NB4 (cell line): ENCODE measurements at regions not wholly inside any gene's neighbourhood (a gene's known extent, or its start where the extent isn't known, plus 50 kb on each side); places are given as distances from the start of the nearest gene placed in this dataset.

Experiments used
- MYC ChIP-seq: IDR thresholded peaks from 2 replicates; pipeline ENCODE4 v1.6.1; 2011; ENCODE audit warnings: low read depth, low read length
- POLR2A ChIP-seq: IDR thresholded peaks from 2 replicates; pipeline ENCODE4 v1.6.1; 2011; ENCODE audit warnings: mild to moderate bottlenecking; ENCODE audit not compliant: insufficient read length; ENCODE audit errors: extremely low read depth
- TF ChIP-seq, protein P1 (sequence below): IDR thresholded peaks from one replicate; pipeline ENCODE4 v1.5.1; 2012; ENCODE audit warnings: low read depth, low read length
- TF ChIP-seq, protein P2 (sequence below): IDR thresholded peaks from 2 replicates; pipeline ENCODE4 v1.6.1; 2011; ENCODE audit warnings: low read depth, low read length

DNA sequence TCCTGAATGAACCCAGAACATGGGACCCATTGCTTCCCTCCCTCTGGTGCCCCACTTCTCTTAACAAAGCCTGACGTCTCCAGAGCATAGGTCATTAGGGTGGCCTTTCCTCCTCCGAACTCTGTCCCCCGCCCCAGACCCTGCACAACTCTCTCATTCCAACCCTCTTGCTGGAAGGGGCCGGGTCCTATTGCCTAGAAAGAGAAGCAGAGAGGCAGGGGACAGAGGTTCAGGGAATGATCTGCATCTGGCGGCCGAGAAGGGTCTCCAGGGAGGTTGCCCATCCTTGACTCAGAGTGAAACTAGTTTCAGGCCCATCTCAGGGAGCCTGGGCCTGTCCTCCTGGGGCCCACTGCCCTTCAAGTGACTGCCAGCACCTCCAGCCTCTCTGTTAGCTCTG is 79.0 kb downstream of the LINGO1 start:
- TF ChIP-seq, protein P1, sequence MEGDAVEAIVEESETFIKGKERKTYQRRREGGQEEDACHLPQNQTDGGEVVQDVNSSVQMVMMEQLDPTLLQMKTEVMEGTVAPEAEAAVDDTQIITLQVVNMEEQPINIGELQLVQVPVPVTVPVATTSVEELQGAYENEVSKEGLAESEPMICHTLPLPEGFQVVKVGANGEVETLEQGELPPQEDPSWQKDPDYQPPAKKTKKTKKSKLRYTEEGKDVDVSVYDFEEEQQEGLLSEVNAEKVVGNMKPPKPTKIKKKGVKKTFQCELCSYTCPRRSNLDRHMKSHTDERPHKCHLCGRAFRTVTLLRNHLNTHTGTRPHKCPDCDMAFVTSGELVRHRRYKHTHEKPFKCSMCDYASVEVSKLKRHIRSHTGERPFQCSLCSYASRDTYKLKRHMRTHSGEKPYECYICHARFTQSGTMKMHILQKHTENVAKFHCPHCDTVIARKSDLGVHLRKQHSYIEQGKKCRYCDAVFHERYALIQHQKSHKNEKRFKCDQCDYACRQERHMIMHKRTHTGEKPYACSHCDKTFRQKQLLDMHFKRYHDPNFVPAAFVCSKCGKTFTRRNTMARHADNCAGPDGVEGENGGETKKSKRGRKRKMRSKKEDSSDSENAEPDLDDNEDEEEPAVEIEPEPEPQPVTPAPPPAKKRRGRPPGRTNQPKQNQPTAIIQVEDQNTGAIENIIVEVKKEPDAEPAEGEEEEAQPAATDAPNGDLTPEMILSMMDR: no peak
- no peak for TF ChIP-seq POLR2A
- no peak for TF ChIP-seq MYC
- TF ChIP-seq, protein P2, sequence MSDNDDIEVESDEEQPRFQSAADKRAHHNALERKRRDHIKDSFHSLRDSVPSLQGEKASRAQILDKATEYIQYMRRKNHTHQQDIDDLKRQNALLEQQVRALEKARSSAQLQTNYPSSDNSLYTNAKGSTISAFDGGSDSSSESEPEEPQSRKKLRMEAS: no peak
